Right renal cortex interstitium (tissue), 3 donors: ENCODE measurements at regions not wholly inside any gene's neighbourhood (a gene's known extent, or its start where the extent isn't known, plus 50 kb on each side); places are given as distances from the start of the nearest gene placed in this dataset.
"Not testable (repeated sequence)": the region's sequence is repeated elsewhere in the genome, so short reads cannot be mapped to it uniquely, and the experiment has no call there.

ENCODE experiments used
- DNase-seq, 3 donors: peaks; one replicate each; pipeline ENCODE4 v3.0.0-alpha.2; 2013; ENCODE audit warnings: low read depth in 3 of 3, low spot score in 2 of 3

DNA sequence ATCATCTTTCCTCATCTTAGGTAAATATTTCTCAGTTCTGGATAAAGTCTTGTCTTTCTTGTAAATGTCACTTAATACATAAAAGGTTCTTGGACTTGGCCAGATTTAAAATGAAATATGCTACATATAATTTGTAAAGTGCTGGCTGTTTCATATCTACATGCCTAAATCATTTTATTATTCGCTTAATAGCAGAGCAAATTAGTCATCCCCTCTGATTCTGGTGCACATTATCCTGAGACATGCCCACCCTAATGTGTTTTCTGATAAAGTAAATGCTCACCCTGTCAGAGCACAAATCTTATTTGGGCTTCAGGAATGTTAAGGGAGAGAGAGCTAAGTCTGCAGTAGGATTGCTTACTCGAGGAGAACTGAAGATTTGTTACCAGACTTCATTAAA lies 166.5 kb upstream of the IZUMO3 start:
- no peak for DNase-seq

DNA sequence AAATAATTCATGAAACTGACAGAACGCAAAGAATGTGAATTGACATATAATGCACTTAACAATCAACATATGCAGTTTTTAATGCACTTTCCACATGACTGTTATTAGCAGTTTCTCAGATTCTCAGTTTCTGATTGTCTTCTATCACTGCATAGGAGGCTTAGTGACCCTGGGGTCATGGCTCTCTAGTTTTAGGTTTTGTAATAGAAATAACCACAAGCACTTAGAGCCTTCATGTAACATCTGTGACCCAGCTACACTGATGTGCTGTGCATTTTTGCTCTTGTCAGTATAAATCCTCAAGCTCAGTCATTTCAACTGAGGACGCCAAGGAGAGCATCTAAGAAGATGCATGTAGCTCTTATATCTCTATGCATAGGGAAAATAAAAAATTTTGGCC lies 163.1 kb upstream of the IZUMO3 start:
- DNase-seq: no peak

DNA sequence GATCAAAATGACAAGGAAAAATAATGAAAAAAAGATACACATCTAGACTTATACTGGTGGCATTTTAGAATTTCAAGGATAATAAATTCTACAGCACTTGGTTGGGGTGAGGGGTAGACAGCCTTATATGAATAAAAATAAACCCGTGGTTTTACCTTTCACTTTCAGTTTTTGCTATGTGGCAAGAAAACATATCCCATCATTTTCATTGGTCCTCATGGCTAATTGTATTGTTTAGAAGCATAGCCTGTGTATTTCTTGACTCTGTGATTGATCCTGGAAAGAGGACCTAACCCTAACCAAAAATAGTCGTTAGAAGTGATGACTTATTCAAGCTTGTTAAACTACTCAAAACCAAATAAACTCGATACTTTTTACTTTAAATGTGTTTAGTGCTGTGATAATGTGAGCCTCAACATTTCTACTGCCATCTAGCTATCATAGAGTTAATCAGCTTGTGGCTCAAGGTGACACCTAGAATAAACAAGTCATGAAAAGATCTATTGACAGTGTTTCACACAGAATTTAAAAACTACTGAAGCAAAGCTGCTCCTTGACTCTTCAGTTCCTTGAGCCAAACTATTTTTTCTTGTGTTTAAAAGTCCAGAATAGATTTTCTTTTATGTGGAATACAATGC lies 153.3 kb upstream of the IZUMO3 start:
- DNase-seq: no peak

DNA sequence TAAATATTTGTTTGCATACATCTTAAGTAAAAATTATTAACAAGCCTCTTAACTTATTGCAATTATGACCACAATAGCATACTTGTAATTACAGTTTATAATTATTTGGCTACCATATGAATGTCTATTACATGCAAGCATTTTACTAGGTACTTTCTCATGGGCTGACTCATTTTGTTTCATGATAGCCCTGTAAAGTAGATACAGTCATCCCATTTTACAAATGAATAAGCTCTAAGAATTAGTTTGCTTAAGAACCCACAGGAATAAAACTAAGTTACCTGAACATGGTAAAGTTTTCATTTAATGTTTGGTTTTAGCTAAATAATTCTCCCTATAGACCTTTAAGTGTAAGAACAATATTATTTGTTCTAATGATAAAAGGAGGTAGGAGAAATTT lies 126.6 kb upstream of the IZUMO3 start:
- no peak for DNase-seq

DNA sequence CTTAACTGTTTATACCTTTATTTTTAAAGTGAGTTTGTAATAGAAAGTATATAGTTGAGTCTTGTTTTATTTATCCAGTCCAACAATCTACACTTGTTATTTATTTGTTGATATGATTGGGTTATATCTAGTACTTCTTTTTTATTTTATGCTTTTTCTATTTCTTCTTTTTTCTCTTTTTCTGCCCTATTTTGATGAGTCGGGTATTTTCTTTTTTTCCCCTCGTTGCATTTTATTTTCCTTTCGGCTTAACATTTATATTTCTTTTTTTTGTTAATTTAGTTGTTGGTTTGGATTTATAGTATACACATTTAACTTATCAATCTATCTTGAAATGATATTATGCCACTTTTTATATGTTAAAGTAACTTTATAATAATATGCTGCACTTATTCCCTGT lies 111.7 kb upstream of the IZUMO3 start:
- no peak for DNase-seq

DNA sequence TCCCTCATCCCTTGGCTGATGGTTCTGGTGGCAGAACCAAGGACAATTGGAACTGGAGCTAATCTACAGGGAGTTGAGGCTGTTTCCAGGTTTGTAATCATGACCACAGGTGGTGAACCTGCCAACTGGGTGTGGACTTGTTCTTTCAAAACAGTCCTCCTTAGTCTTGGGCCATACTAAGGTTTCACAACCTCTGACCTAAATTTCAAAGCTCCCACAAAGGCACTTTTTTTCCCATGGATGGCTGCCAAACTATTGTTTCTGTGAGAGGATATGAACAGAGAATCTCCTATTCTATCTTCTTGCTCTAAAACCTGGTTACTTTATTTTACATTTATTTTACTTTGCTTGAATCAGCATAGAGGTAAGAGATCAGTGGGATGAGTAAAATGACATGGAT lies 106.5 kb upstream of the IZUMO3 start:
- DNase-seq: no peak

DNA sequence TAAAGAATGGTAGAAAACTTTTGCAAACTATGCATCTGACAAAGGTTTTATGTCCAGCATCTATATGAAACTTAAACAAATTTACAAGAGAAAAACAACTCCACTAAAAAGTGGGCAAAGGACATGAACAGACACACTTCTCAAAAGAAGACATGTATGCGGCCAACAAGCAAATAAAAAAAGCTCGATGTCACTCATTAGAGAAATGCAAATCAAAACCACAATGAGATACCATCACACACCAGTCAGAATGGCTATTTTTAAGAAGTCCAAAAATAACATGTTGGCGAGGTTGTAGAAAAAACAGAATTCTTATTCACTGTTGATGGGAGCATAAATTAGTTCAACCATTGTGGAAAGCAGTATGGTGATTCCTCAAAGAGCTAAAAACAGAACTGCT lies 83.1 kb upstream of the IZUMO3 start:
- not testable (repeated sequence) for DNase-seq

DNA sequence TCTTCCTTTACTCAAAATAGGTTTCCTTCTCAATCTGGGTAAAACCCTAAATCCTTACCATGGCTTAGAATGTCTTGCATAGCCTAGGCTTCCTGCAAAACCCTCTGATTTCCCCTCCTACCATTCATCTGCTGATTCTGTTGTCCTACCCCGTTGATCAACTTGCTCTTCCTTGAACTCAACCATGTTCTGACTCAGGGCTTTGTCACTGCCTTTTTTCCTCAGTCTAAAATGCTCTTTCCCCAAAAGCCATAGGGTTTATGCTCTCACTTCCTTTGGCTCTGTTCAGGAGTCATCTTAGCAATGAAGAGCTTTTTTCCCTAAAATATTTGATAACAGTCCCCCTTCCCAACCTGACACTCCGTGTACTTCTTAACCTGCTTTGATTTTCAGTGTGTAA lies 79.4 kb upstream of the IZUMO3 start:
- DNase-seq: no peak

DNA sequence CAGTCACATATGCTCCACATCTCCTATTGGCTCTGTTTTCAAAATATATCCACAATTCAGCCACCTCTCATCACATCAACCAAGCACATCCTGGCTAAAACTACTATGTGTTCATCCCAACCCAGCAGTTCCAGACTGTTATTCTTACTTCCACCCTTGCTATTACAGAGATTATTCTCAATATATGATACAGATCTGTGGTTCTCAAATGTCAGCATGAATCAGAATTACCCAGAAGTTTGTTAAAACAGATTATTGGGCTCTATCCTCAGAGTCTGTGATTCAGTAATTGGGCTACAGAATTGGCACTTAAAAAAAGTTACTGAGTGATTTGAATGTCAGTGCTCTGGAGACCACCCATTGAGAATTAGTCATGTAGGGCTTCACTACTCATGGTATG lies 78.8 kb upstream of the IZUMO3 start:
- DNase-seq: no peak

DNA sequence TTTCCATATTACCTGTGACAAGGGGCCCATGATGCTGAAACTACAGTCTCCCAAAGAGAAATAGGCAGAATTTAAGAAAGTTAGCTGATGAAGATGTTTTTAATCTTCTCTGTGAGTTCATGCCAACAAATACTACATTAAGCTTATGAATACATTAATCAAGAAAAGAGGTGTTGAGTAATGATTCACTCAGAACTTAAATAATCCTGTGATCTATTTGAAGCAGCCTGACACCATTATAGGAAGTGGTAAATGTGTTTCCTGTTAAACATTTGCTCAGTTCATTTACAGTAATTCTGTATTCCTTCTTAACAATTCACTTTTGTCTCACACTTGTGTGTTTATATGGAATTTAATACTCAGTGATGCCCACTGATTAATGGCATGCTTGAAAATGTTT lies 75.0 kb upstream of the IZUMO3 start:
- DNase-seq: no peak

DNA sequence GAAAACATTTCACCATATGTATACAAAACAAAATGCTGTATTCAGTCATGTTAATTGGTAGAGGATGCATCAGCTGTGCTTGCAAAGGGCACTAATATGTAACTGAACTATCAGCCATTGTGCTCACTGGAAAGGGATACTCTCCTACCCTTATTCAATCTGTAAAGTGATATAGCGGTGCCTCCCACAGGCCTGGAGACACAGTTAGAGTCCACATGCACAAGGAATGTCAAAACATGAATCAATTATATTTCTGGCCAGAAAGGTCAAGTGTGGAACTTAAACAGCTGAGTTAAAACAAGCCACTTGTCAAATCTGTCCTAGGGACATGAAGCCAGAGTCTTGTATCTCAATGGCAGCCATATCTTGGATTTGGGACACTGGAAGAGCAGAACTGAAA lies 71.2 kb upstream of the IZUMO3 start:
- DNase-seq: peak; percentile 19 to 26 (median 23)

DNA sequence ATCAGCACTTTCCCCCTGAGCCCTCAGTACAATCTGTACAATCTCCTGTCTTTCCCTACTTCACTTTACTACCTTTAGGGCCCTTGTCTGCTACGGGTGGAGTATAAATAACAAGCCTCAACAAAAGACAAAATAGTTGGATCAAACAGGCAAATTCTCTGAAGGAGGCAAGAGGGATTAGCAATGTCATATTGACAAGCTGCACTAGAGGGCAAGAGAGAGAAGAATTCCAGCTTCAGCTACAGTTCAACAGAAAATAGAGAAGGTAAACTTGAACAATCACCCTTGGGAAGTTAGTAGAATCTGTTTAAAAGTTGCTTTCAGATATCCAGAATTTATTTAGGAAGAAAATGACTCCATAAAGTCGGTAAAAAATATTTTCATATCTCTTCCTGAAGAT lies 68.4 kb upstream of the IZUMO3 start:
- no peak for DNase-seq

DNA sequence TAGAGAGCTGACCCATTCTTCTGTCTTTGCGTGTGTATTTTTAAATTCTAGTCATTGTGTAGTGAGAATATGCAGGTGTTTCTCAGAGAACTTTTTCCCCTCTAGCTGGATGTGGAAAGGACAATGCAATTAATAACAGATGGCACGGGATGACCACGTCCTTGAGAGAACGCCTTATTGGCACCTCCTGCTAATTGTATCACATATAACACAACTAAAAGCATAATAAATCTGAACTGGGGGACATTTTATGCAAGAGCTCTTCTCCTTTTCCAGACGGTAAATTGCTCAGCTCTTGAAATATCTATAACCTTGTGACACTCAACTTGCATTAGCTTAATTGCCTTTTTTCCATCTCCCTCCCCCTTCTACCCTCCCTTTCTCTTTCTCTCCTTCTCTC lies 62.9 kb upstream of the IZUMO3 start:
- DNase-seq: no peak

DNA sequence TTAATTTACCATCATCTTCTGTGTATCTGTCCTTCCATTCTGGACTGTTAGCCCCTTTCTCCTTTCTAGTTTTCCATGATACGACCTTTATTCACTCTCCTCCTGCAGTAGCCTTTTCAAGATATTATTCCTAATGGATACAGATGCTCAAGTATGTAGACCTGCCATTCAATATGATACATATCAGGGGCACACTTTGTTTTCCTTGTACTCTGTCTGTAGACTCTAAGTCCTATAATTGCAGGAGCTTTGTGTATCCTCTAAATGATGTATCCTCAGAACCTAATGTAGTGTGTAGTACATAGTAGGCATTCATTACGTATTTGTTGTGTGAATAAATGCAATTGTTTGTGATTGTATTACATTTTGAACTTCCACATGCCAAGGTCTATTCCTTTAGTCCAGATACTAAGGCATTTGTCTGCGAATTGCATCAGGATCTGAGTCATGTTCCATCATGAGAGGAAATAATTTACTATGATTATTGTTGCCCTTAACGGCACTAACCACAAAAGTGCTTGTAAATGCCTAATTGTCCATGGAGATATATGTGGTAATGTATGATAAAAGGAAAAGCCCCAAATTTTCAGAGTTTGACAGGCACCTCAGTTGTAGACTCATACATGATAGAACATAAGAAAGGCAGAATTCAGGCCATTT lies 57.1 kb upstream of the IZUMO3 start:
- no peak for DNase-seq
